Liver (tissue), 3 donors: ENCODE measurements at regions not wholly inside any gene's neighbourhood (a gene's known extent, or its start where the extent isn't known, plus 50 kb on each side); places are given as distances from the start of the nearest gene placed in this dataset.

Experiments used
- FOXA1 ChIP-seq: IDR thresholded peaks from 2 replicates; pipeline ENCODE4 v1.6.1; 2016; ENCODE audit warnings: antibody characterized with exemption
- JUND ChIP-seq, 2 donors: IDR thresholded peaks; 2 replicates each; pipeline ENCODE4 v1.6.1; 2016; ENCODE audit warnings: antibody characterized with exemption in 2 of 2
- RAD21 ChIP-seq, 2 donors: IDR thresholded peaks; 2 replicates each; pipeline ENCODE4 v1.6.1; 2016; ENCODE audit warnings: antibody characterized with exemption in 2 of 2, mild to moderate bottlenecking in 2 of 2
- SP1 ChIP-seq: IDR thresholded peaks from 2 replicates; pipeline ENCODE4 v1.6.1; 2018; ENCODE audit warnings: antibody characterized with exemption, mild to moderate bottlenecking
- TAF1 ChIP-seq: conservative IDR thresholded peaks from 2 replicates; pipeline ENCODE4 v1.6.1; 2016; ENCODE audit warnings: antibody characterized with exemption, mild to moderate bottlenecking
- TF ChIP-seq, protein P1 (sequence below): fragments of 150-350 bp; IDR thresholded peaks from 2 replicates; pipeline ENCODE4 v1.5.1; 2017; ENCODE audit warnings: improper control_type of control experiment, low read depth, low read length; ENCODE audit not compliant: missing input control
- TF ChIP-seq, protein P2 (sequence below): IDR thresholded peaks from 2 replicates; pipeline ENCODE4 v1.6.1; 2016; ENCODE audit warnings: antibody characterized with exemption
- TF ChIP-seq, protein P3 (sequence below): IDR thresholded peaks from 2 replicates; pipeline ENCODE4 v1.6.1; 2016; ENCODE audit warnings: antibody characterized with exemption
- TF ChIP-seq, protein P4 (sequence below): IDR thresholded peaks from 2 replicates; pipeline ENCODE4 v1.6.1; 2016; ENCODE audit warnings: antibody characterized with exemption, mild to moderate bottlenecking
- TF ChIP-seq, protein P5 (sequence below): IDR thresholded peaks from 2 replicates; pipeline ENCODE4 v1.6.1; 2016; ENCODE audit warnings: antibody characterized with exemption
- donor health status: healthy.
- donor health status: healthy.

DNA sequence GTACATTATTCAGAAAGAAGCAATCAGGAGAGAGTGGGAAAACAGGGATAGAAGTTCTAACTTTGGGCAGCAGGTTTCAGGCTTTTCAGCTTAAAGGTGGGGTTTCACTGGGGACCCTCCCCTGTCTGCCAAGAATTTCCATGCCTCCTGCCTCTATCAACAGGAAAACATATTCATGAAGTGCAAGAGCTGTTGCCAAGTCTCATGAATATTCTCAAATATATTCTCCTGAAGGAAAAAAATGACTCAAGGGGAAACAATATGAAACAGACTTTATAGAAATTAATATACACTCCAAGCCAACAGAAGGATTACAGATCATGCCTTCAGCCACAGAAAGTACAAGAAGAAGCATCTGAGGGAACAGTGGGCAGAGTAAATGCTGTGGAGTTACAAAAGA lies 713.3 kb upstream of the ADAMTS5 start:
- TF ChIP-seq, protein P1, sequence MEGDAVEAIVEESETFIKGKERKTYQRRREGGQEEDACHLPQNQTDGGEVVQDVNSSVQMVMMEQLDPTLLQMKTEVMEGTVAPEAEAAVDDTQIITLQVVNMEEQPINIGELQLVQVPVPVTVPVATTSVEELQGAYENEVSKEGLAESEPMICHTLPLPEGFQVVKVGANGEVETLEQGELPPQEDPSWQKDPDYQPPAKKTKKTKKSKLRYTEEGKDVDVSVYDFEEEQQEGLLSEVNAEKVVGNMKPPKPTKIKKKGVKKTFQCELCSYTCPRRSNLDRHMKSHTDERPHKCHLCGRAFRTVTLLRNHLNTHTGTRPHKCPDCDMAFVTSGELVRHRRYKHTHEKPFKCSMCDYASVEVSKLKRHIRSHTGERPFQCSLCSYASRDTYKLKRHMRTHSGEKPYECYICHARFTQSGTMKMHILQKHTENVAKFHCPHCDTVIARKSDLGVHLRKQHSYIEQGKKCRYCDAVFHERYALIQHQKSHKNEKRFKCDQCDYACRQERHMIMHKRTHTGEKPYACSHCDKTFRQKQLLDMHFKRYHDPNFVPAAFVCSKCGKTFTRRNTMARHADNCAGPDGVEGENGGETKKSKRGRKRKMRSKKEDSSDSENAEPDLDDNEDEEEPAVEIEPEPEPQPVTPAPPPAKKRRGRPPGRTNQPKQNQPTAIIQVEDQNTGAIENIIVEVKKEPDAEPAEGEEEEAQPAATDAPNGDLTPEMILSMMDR = no peak
- TF ChIP-seq, protein P2, sequence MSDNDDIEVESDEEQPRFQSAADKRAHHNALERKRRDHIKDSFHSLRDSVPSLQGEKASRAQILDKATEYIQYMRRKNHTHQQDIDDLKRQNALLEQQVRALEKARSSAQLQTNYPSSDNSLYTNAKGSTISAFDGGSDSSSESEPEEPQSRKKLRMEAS = no peak
- TF ChIP-seq TAF1 (no peak), RAD21 (IDR thresholded peaks at IDR 0.05) (no peak), JUND (IDR thresholded peaks at IDR 0.05) (no peak), FOXA1 (no peak), SP1 (no peak)
- TF ChIP-seq, protein P3, sequence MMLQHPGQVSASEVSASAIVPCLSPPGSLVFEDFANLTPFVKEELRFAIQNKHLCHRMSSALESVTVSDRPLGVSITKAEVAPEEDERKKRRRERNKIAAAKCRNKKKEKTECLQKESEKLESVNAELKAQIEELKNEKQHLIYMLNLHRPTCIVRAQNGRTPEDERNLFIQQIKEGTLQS = no peak
- TF ChIP-seq, protein P4, sequence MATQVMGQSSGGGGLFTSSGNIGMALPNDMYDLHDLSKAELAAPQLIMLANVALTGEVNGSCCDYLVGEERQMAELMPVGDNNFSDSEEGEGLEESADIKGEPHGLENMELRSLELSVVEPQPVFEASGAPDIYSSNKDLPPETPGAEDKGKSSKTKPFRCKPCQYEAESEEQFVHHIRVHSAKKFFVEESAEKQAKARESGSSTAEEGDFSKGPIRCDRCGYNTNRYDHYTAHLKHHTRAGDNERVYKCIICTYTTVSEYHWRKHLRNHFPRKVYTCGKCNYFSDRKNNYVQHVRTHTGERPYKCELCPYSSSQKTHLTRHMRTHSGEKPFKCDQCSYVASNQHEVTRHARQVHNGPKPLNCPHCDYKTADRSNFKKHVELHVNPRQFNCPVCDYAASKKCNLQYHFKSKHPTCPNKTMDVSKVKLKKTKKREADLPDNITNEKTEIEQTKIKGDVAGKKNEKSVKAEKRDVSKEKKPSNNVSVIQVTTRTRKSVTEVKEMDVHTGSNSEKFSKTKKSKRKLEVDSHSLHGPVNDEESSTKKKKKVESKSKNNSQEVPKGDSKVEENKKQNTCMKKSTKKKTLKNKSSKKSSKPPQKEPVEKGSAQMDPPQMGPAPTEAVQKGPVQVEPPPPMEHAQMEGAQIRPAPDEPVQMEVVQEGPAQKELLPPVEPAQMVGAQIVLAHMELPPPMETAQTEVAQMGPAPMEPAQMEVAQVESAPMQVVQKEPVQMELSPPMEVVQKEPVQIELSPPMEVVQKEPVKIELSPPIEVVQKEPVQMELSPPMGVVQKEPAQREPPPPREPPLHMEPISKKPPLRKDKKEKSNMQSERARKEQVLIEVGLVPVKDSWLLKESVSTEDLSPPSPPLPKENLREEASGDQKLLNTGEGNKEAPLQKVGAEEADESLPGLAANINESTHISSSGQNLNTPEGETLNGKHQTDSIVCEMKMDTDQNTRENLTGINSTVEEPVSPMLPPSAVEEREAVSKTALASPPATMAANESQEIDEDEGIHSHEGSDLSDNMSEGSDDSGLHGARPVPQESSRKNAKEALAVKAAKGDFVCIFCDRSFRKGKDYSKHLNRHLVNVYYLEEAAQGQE = no peak
- TF ChIP-seq, protein P5, sequence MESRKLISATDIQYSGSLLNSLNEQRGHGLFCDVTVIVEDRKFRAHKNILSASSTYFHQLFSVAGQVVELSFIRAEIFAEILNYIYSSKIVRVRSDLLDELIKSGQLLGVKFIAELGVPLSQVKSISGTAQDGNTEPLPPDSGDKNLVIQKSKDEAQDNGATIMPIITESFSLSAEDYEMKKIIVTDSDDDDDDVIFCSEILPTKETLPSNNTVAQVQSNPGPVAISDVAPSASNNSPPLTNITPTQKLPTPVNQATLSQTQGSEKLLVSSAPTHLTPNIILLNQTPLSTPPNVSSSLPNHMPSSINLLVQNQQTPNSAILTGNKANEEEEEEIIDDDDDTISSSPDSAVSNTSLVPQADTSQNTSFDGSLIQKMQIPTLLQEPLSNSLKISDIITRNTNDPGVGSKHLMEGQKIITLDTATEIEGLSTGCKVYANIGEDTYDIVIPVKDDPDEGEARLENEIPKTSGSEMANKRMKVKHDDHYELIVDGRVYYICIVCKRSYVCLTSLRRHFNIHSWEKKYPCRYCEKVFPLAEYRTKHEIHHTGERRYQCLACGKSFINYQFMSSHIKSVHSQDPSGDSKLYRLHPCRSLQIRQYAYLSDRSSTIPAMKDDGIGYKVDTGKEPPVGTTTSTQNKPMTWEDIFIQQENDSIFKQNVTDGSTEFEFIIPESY = no peak
